Karpas-422 (cell line): ENCODE measurements at regions not wholly inside any gene's neighbourhood (a gene's known extent, or its start where the extent isn't known, plus 50 kb on each side); places are given as distances from the start of the nearest gene placed in this dataset.

Source experiments
- DNase-seq: peaks from one replicate; pipeline ENCODE4 v3.0.0-alpha.2; 2015
- H2AFZ ChIP-seq: fragments of 200-600 bp; sonication (generic); 2 replicates; pipeline ENCODE4 v1.6.1; 2014; ENCODE audit warnings: antibody characterized with exemption, low read length, mixed read lengths
- H3K27ac ChIP-seq: fragments of 200-600 bp; sonication (generic); 2 replicates; pipeline ENCODE4 v1.5.1; 2014; ENCODE audit warnings: mild to moderate bottlenecking, low read length, moderate library complexity
- H3K27me3 ChIP-seq: fragments of 200-600 bp; sonication (generic); 2 replicates; pipeline ENCODE4 v1.6.1; 2014; ENCODE audit warnings: low read length, mixed read lengths
- H3K36me3 ChIP-seq: fragments of 200-600 bp; sonication (generic); 2 replicates; pipeline ENCODE4 v1.6.1; 2014; ENCODE audit warnings: low read length, mixed read lengths; ENCODE audit not compliant: insufficient read depth
- H3K4me1 ChIP-seq: fragments of 200-600 bp; sonication (generic); 2 replicates; pipeline ENCODE4 v1.6.1; 2014; ENCODE audit warnings: mild to moderate bottlenecking, low read length, mixed read lengths
- H3K4me2 ChIP-seq: fragments of 200-600 bp; sonication (generic); 2 replicates; pipeline ENCODE4 v1.6.1; 2014; ENCODE audit warnings: low read length, low read depth, mild to moderate bottlenecking; ENCODE audit not compliant: poor library complexity, severe bottlenecking
- H3K4me3 ChIP-seq: fragments of 200-600 bp; sonication (generic); 2 replicates; pipeline ENCODE4 v1.5.1; 2014; ENCODE audit warnings: mild to moderate bottlenecking, antibody characterized with exemption, low read length, mixed read lengths
- H3K79me2 ChIP-seq: fragments of 200-600 bp; sonication (generic); 2 replicates; pipeline ENCODE4 v1.6.1; 2014; ENCODE audit warnings: mild to moderate bottlenecking, low read length, mixed read lengths
- H3K9ac ChIP-seq: fragments of 200-600 bp; sonication (generic); 2 replicates; pipeline ENCODE4 v1.6.0; 2014; ENCODE audit warnings: low read length
- H3K9me2 ChIP-seq: fragments of 200-600 bp; sonication (generic), shearing (Covaris generic); replicated peaks from 2 replicates; pipeline ENCODE4 v1.6.0; 2014; ENCODE audit warnings: mild to moderate bottlenecking, low read length, moderate library complexity; ENCODE audit not compliant: insufficient read depth
- H3K9me3 ChIP-seq: fragments of 300-700, 200-600 bp; sonication (generic); 2 replicates; pipeline ENCODE4 v1.6.1; 2014; ENCODE audit warnings: low read length, mixed read lengths
- H4K20me1 ChIP-seq: fragments of 200-600 bp; sonication (generic); 2 replicates; pipeline ENCODE4 v1.6.1; 2014; ENCODE audit warnings: mild to moderate bottlenecking, antibody characterized with exemption, low read length, low read depth; ENCODE audit not compliant: insufficient read depth

GRCh38 chr5:68459093-68459809 lies 243.7 kb downstream of the PIK3R1 start:
- Histone ChIP-seq H3K4me2 (no peak overlapping the region), H3K9ac (no peak overlapping the region), H2AFZ (no peak overlapping the region)

GRCh38 chr5:68459810-68460139 lies 244.2 kb downstream of the PIK3R1 start:
- no peak for DNase-seq
- no peaks in the 10 kb centered on the region for H4K20me1 ChIP-seq
- H2AFZ ChIP-seq, result no peak overlapping the region
- H3K4me3 ChIP-seq, result no peak overlapping the region
- H3K79me2 ChIP-seq, result no peaks in the 10 kb centered on the region
- H3K9ac ChIP-seq, result no peak overlapping the region
- H3K27ac ChIP-seq, result no peak overlapping the region
- H3K4me2 ChIP-seq, result no peak overlapping the region
- no peaks in the 10 kb centered on the region for H3K9me3 ChIP-seq
- no peaks in the 10 kb centered on the region for H3K4me1 ChIP-seq
- H3K36me3 ChIP-seq, result no peaks in the 10 kb centered on the region
- H3K27me3 ChIP-seq, result no peaks in the 10 kb centered on the region
- H3K9me2 ChIP-seq, result no peaks in the 10 kb centered on the region

More at GRCh38 chr5:68459093-68459809, 243.7 kb downstream of the PIK3R1 start:
- H3K4me1 ChIP-seq, result no peaks in the 10 kb centered on the region
- no peaks in the 10 kb centered on the region for H3K36me3 ChIP-seq
- no peaks in the 10 kb centered on the region for H3K27me3 ChIP-seq
- H3K27ac ChIP-seq, result no peak overlapping the region
- H3K9me2 ChIP-seq, result no peaks in the 10 kb centered on the region
- H3K4me3 ChIP-seq, result no peak overlapping the region
- no peaks in the 10 kb centered on the region for H3K79me2 ChIP-seq
- H3K9me3 ChIP-seq, result no peaks in the 10 kb centered on the region
- no peak for DNase-seq
- H4K20me1 ChIP-seq, result no peaks in the 10 kb centered on the region

- no peak overlapping the region for H3K4me3 ChIP-seq
- no peaks in the 10 kb centered on the region for H3K36me3 ChIP-seq
- H3K4me2 ChIP-seq, result no peak overlapping the region
- DNase-seq, result peak; percentile 83
- H3K9me2 ChIP-seq, result no peaks in the 10 kb centered on the region
- H3K27ac ChIP-seq, result no peak overlapping the region
- H3K9me3 ChIP-seq, result no peaks in the 10 kb centered on the region
- H3K9ac ChIP-seq, result no peak overlapping the region
- no peak overlapping the region for H2AFZ ChIP-seq
- H4K20me1 ChIP-seq, result no peaks in the 10 kb centered on the region
- no peaks in the 10 kb centered on the region for H3K27me3 ChIP-seq
- no peaks in the 10 kb centered on the region for H3K4me1 ChIP-seq
- no peaks in the 10 kb centered on the region for H3K79me2 ChIP-seq
Measured at GRCh38 chr5:68460147-68460798, 244.7 kb downstream of the PIK3R1 start.

GRCh38 chr5:68463606-68464005 lies 248.1 kb downstream of the PIK3R1 start:
- Histone ChIP-seq H3K27ac (no peak overlapping the region), H3K27me3 (no peaks in the 10 kb centered on the region), H2AFZ (no peak overlapping the region), H3K79me2 (no peaks in the 10 kb centered on the region), H3K4me3 (no peak overlapping the region), H3K4me1 (no peaks in the 10 kb centered on the region), H4K20me1 (no peaks in the 10 kb centered on the region), H3K36me3 (no peaks in the 10 kb centered on the region), H3K9me3 (no peaks in the 10 kb centered on the region), H3K9me2 (no peaks in the 10 kb centered on the region), H3K4me2 (no peak overlapping the region), H3K9ac (no peak overlapping the region)
- no peak for DNase-seq

- Histone ChIP-seq H3K9me2 (no peaks in the 10 kb centered on the region), H2AFZ (no peak overlapping the region), H3K4me3 (no peak overlapping the region), H3K9ac (no peak overlapping the region), H3K4me1 (no peaks in the 10 kb centered on the region), H3K4me2 (no peak overlapping the region), H3K36me3 (no peaks in the 10 kb centered on the region), H4K20me1 (no peaks in the 10 kb centered on the region), H3K27me3 (no peaks in the 10 kb centered on the region), H3K79me2 (no peaks in the 10 kb centered on the region), H3K9me3 (no peaks in the 10 kb centered on the region), H3K27ac (no peak overlapping the region)
- no peak for DNase-seq
Measured at GRCh38 chr5:68464424-68464823, 248.9 kb downstream of the PIK3R1 start.

GRCh38 chr5:68465133-68465532 lies 249.6 kb downstream of the PIK3R1 start:
- Histone ChIP-seq H3K27me3 (no peaks in the 10 kb centered on the region), H3K4me2 (no peak overlapping the region), H3K4me1 (no peaks in the 10 kb centered on the region), H3K9me2 (no peaks in the 10 kb centered on the region), H3K4me3 (no peak overlapping the region), H4K20me1 (no peaks in the 10 kb centered on the region), H3K9me3 (no peaks in the 10 kb centered on the region), H2AFZ (no peak overlapping the region), H3K27ac (no peak overlapping the region), H3K79me2 (no peaks in the 10 kb centered on the region), H3K36me3 (no peaks in the 10 kb centered on the region), H3K9ac (no peak overlapping the region)
- no peak for DNase-seq

- Histone ChIP-seq H3K79me2 (no peaks in the 10 kb centered on the region), H3K9me2 (no peaks in the 10 kb centered on the region), H4K20me1 (no peaks in the 10 kb centered on the region), H2AFZ (no peak overlapping the region), H3K36me3 (no peaks in the 10 kb centered on the region), H3K27ac (no peak overlapping the region), H3K4me2 (no peak overlapping the region), H3K4me3 (no peak overlapping the region), H3K4me1 (no peaks in the 10 kb centered on the region), H3K27me3 (no peaks in the 10 kb centered on the region), H3K9ac (no peak overlapping the region), H3K9me3 (no peaks in the 10 kb centered on the region)
- DNase-seq, result no peak
Measured at GRCh38 chr5:68465934-68466551, 250.5 kb downstream of the PIK3R1 start.

GRCh38 chr5:68467208-68467607 lies 251.7 kb downstream of the PIK3R1 start:
- no peak overlapping the region for H3K27ac ChIP-seq
- no peaks in the 10 kb centered on the region for H3K9me2 ChIP-seq
- no peaks in the 10 kb centered on the region for H3K36me3 ChIP-seq
- H2AFZ ChIP-seq, result no peak overlapping the region
- no peak for DNase-seq
- no peaks in the 10 kb centered on the region for H3K9me3 ChIP-seq
- no peaks in the 10 kb centered on the region for H3K79me2 ChIP-seq
- H3K27me3 ChIP-seq, result no peaks in the 10 kb centered on the region
- no peak overlapping the region for H3K4me3 ChIP-seq
- no peak overlapping the region for H3K4me2 ChIP-seq
- H4K20me1 ChIP-seq, result no peaks in the 10 kb centered on the region
- H3K4me1 ChIP-seq, result no peaks in the 10 kb centered on the region
- no peak overlapping the region for H3K9ac ChIP-seq
